ENCODE measurements at regions not wholly inside any gene's neighbourhood (a gene's known extent, or its start where the extent isn't known, plus 50 kb on each side); places are given as distances from the start of the nearest gene placed in this dataset.

- in situ Hi-C loops (cut with MboI; ENCODE audit: low pct_unique_long_range_greater_than_20kb, low sequenced_read_pairs): no loop called here
- DNase-seq: no peak
Measured at GRCh38 chr4:32061916-32062315, 1341.7 kb downstream of the PCDH7 start.

GRCh38 chr4:32073542-32073941 lies 1353.4 kb downstream of the PCDH7 start:
- in situ Hi-C loops (cut with MboI; ENCODE audit: low pct_unique_long_range_greater_than_20kb, low sequenced_read_pairs): no loop called here
- DNase-seq: no peak

DNA sequence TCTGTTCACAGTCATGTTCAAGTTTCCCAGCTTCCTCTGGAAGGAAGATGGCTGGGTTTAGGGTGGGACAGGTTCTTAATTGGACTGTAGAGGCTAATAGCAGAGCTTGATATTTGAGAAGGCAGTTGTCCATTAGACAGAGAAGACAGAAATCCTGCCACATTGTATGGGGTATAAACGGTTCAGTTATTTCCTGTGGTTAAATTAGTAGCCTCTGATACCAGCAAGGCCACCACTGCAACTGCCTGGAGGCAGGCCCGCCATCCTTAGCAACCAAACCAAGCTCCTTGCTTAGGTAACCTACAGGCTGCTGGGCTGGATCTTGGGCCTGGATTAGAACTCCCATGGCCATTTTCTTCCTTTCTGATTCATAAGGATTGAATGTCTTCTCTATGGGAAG lies 1367.0 kb downstream of the PCDH7 start:
- DNase-seq: no peak
- in situ Hi-C loops (cut with MboI; ENCODE audit: low pct_unique_long_range_greater_than_20kb, low sequenced_read_pairs): no loop called here

GRCh38 chr4:32094987-32095386 lies 1374.8 kb downstream of the PCDH7 start:
- no peak for DNase-seq
- in situ Hi-C loops (cut with MboI; ENCODE audit: low pct_unique_long_range_greater_than_20kb, low sequenced_read_pairs): no loop called here

GRCh38 chr4:32102896-32103295 lies 1382.7 kb downstream of the PCDH7 start:
- DNase-seq: no peak
- in situ Hi-C loops (cut with MboI; ENCODE audit: low pct_unique_long_range_greater_than_20kb, low sequenced_read_pairs): no loop called here

- no peak for DNase-seq
- in situ Hi-C loops (cut with MboI; ENCODE audit: low pct_unique_long_range_greater_than_20kb, low sequenced_read_pairs): no loop called here
Measured at GRCh38 chr4:32106767-32107166, 1386.6 kb downstream of the PCDH7 start.

- in situ Hi-C loops (cut with MboI; ENCODE audit: low pct_unique_long_range_greater_than_20kb, low sequenced_read_pairs): no loop called here
- DNase-seq: no peak
Measured at GRCh38 chr4:32112891-32113290, 1392.7 kb downstream of the PCDH7 start.

GRCh38 chr4:32117693-32118092 lies 1397.5 kb downstream of the PCDH7 start:
- no peak for DNase-seq
- in situ Hi-C loops (cut with MboI; ENCODE audit: low pct_unique_long_range_greater_than_20kb, low sequenced_read_pairs): no loop called here

GRCh38 chr4:32119907-32120306 lies 1399.7 kb downstream of the PCDH7 start:
- DNase-seq: no peak
- in situ Hi-C loops (cut with MboI; ENCODE audit: low pct_unique_long_range_greater_than_20kb, low sequenced_read_pairs): no loop called here

DNA sequence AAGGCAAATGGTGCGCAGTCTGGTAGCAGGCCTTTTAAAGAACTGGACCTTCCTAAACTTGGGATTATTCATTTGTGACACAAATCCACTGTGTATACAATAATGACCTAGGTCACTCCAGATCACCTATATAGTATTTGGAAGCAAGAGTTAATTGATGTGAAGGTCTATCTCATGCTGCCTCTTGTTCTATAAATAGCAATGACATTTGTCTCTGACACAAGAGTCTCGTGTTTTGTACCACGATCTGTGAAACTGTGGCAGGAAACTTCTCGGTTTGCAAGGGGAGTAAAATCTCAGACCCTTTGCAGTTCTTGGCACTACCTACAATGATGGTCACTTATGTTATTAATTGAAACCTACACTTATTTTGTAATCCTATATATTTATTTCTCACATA lies 1408.4 kb downstream of the PCDH7 start:
- no peak for DNase-seq
- in situ Hi-C loops (cut with MboI; ENCODE audit: low pct_unique_long_range_greater_than_20kb, low sequenced_read_pairs): no loop called here

DNA sequence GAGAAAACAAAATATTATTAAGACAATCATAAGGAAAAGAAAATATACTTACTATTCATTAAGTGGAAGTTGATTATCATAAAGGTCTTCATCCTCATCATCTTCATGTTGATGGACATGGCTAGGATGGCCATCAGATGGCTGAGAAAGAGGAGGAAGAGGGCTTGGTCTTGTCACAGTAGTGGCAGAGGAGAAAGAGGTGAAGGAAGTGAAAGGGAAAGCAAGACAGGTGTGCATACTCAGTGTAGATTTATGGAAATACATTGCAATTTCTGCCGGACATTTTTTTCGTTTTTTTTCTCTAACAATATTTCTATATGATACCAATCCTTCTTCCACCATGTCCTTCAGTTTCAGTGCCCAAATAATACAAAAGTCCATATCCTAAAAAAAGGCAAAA lies 1409.8 kb downstream of the PCDH7 start:
- in situ Hi-C loops (cut with MboI; ENCODE audit: low pct_unique_long_range_greater_than_20kb, low sequenced_read_pairs): no loop called here
- DNase-seq: no peak

DNA sequence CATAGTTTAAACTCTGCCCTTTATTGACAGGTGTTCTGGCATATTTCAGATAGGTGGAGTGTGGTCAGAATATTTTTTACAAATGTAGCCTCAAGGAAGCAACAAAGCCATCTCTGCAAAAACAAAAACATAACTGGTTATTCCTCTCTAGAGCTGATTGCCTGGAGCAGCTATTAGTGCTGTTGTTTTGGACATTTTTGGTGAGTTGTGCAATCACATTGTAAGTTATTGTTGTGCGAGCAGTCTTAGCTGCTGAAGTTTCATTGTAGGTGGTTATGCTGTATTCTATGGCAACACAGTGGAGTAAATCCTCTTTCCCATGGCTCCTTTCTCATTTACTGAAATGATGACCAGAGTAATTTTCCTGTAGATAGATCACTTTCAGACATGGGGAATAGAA lies 1413.0 kb downstream of the PCDH7 start:
- DNase-seq: no peak
- in situ Hi-C loops (cut with MboI; ENCODE audit: low pct_unique_long_range_greater_than_20kb, low sequenced_read_pairs): no loop called here

DNA sequence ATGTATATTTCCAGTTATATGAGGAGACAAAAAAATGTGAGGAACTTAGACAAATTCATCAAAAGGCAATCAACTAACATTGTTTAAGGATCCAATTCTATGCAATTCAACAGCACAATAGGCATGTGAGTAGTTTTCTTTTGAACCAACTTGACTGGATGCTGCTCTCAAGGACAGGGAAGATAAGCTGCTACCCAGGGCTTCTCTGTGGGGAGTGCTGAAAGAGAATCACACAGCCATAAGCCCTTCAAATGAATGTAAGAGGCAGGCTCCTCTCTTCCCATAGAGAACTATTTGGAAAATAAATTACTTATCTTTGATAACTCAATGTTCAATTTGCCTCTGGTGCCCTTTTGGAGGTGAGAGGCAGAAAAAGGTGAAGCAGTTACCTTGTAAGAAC lies 1413.6 kb downstream of the PCDH7 start:
- in situ Hi-C loops (cut with MboI; ENCODE audit: low pct_unique_long_range_greater_than_20kb, low sequenced_read_pairs): no loop called here
- DNase-seq: no peak

GRCh38 chr4:32135642-32136041 lies 1415.5 kb downstream of the PCDH7 start:
- in situ Hi-C loops (cut with MboI; ENCODE audit: low pct_unique_long_range_greater_than_20kb, low sequenced_read_pairs): no loop called here
- DNase-seq: no peak

DNA sequence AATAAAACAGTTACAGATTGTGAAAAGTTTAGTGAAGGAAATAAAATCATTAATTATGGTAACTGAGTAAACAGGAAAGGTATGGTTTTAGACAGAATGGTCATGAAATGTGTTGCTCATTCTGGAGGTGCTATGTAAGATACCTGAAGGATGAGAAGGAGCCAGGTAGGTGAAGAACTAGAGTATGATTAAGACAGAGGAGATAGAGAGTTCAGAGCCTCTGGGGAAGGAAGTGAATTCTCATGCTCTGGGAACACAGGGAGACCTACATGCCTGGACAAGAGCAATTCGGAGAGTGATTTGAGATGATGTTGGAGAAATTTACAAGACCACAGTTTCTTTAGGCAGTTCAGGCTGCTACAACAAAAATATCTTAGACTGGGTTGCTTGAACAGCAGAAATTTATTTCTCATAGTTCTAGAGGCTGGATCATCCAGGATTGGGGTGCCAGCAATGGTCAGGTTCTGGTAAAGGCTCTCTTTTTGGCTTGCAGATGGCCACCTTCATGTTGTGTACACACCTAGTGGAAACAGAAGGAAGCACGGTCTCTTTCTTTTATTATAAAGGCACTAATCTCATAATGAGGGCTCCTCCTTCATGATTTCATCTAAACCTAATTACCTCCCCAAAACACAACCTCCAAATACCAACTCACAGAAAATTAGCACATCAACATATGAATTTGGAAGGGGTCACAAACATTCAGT lies 1416.1 kb downstream of the PCDH7 start:
- DNase-seq: no peak
- in situ Hi-C loops (cut with MboI; ENCODE audit: low pct_unique_long_range_greater_than_20kb, low sequenced_read_pairs): no loop called here

DNA sequence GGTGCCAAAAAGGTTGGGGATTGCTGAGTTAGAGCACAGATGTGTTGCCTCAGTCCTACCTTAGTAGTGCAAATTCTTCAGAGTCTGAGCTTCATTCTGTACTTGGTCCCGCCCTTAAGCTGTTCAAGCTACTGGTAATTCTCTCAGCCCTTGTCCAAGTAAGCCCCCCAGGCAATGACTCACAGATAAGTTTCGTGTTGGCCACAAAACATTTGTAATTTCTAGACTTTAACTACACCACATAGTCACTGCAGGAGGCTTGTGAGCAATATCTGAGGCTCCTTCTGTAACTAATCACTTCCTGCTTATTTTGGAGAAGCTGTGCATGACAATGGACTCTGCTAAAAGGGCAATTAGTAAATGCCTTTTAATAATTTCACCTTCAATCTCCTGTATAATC lies 1420.5 kb downstream of the PCDH7 start:
- peak; percentile 49 for DNase-seq
- in situ Hi-C loops (cut with MboI; ENCODE audit: low pct_unique_long_range_greater_than_20kb, low sequenced_read_pairs): no loop called here

- in situ Hi-C loops (cut with MboI; ENCODE audit: low pct_unique_long_range_greater_than_20kb, low sequenced_read_pairs): no loop called here
- peak; percentile 33 for DNase-seq
Measured at GRCh38 chr4:32142075-32142474, 1421.9 kb downstream of the PCDH7 start.

GRCh38 chr4:32145987-32146386 lies 1425.8 kb downstream of the PCDH7 start:
- in situ Hi-C loops (cut with MboI; ENCODE audit: low pct_unique_long_range_greater_than_20kb, low sequenced_read_pairs): no loop called here
- no peak for DNase-seq

- in situ Hi-C loops (cut with MboI; ENCODE audit: low pct_unique_long_range_greater_than_20kb, low sequenced_read_pairs): no loop called here
- DNase-seq: no peak
Measured at GRCh38 chr4:32147446-32148085, 1427.4 kb downstream of the PCDH7 start.

- in situ Hi-C loops (cut with MboI; ENCODE audit: low pct_unique_long_range_greater_than_20kb, low sequenced_read_pairs): no loop called here
- no peak for DNase-seq
Measured at GRCh38 chr4:32148111-32148666, 1428.0 kb downstream of the PCDH7 start.

DNA sequence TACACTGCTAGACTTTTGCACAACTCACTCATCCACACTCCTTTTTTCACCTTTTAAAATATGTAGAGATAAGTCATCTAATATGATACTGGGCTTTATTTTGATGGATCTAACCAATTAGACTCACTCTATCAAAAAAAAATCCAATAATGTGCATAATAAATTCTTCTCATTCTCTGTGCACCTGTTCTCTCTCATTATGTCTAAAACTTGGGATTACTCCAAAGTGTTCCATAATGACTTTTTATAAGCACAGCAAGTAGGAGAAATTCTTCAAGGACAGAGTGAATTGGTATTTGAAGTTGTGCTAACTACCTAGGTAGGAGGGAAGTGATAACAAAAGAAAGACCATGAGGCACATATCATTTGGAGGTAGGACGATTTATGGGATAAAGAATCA lies 1438.8 kb downstream of the PCDH7 start:
- in situ Hi-C loops (cut with MboI; ENCODE audit: low pct_unique_long_range_greater_than_20kb, low sequenced_read_pairs): no loop called here
- DNase-seq: no peak
